Neural progenitor cell (in vitro differentiated cells): ENCODE measurements at regions not wholly inside any gene's neighbourhood (a gene's known extent, or its start where the extent isn't known, plus 50 kb on each side); places are given as distances from the start of the nearest gene placed in this dataset.

Experiments used
- DNase-seq: peaks from one replicate; pipeline ENCODE4 v3.0.0-alpha.2; 2016; ENCODE audit warnings: low spot score
- H2AFZ ChIP-seq: fragments of 200-600 bp; sonication (generic); replicated peaks from 2 replicates; pipeline ENCODE4 v1.6.1; 2016; ENCODE audit warnings: antibody characterized with exemption
- H3F3A ChIP-seq: fragments of 200-600 bp; sonication (generic); 2 replicates; pipeline ENCODE4 v1.6.1; 2016; ENCODE audit warnings: antibody characterized with exemption, low read depth
- H3K27ac ChIP-seq: fragments of 200-600 bp; sonication (generic); 2 replicates; pipeline ENCODE4 v1.5.1; 2016; ENCODE audit warnings: mild to moderate bottlenecking
- H3K27me3 ChIP-seq: fragments of 200-600 bp; sonication (generic); 2 replicates; pipeline ENCODE4 v1.6.1; 2016; ENCODE audit warnings: mild to moderate bottlenecking, moderate library complexity
- H3K36me3 ChIP-seq: fragments of 200-600 bp; sonication (generic); 2 replicates; pipeline ENCODE4 v1.5.1; 2016
- H3K4me1 ChIP-seq: fragments of 200-600 bp; sonication (generic); 2 replicates; pipeline ENCODE4 v1.6.1; 2016; ENCODE audit warnings: mixed run types
- H3K4me2 ChIP-seq: fragments of 200-600 bp; sonication (generic); 2 replicates; pipeline ENCODE4 v1.6.1; 2016
- H3K4me3 ChIP-seq: fragments of 200-600 bp; sonication (generic); 2 replicates; pipeline ENCODE4 v1.5.1; 2016
- H3K79me2 ChIP-seq: fragments of 200-600 bp; sonication (generic); 2 replicates; pipeline ENCODE4 v1.6.1; 2016; ENCODE audit warnings: low read depth
- H3K9ac ChIP-seq: fragments of 200-600 bp; sonication (generic); 2 replicates; pipeline ENCODE4 v1.6.1; 2016
- H3K9me3 ChIP-seq: fragments of 200-600 bp; sonication (generic); 2 replicates; pipeline ENCODE4 v1.5.1; 2016; ENCODE audit warnings: low read depth
- H4K20me1 ChIP-seq: fragments of 200-600 bp; sonication (generic); 2 replicates; pipeline ENCODE4 v1.6.1; 2016; ENCODE audit warnings: low read depth
- H3K27ac Mint-ChIP-seq: 3 replicates; pipeline ENCODE4 v1.8.0; 2021; ENCODE audit warnings: mixed read lengths
- H3K27me3 Mint-ChIP-seq: 2 replicates; pipeline ENCODE4 v1.8.0; 2022; ENCODE audit warnings: low read depth, mild to moderate bottlenecking, inconsistent platforms, moderate library complexity, mixed read lengths; ENCODE audit not compliant: insufficient read depth
- H3K36me3 Mint-ChIP-seq: 3 replicates; pipeline ENCODE4 v1.8.0; 2021; ENCODE audit warnings: mixed read lengths
- H3K4me1 Mint-ChIP-seq: 3 replicates; pipeline ENCODE4 v1.8.0; 2021; ENCODE audit warnings: mixed read lengths
- H3K4me3 Mint-ChIP-seq: 3 replicates; pipeline ENCODE4 v1.8.0; 2021; ENCODE audit warnings: mild to moderate bottlenecking, moderate library complexity, mixed read lengths
- H3K9me3 Mint-ChIP-seq: 3 replicates; pipeline ENCODE4 v1.8.0; 2020; ENCODE audit warnings: mixed read lengths
- CTCF ChIP-seq: fragments of 200-600 bp; sonication (generic); IDR thresholded peaks from 2 replicates; pipeline ENCODE4 v1.5.1; 2017; ENCODE audit warnings: antibody characterized with exemption, mild to moderate bottlenecking
- EZH2 ChIP-seq: fragments of 200-600 bp; sonication (generic); IDR thresholded peaks from 2 replicates; pipeline ENCODE4 v1.6.1; 2017; ENCODE audit warnings: antibody characterized with exemption, mild to moderate bottlenecking, moderate library complexity
- EZH2phosphoT487 ChIP-seq: fragments of 200-600 bp; sonication (generic); IDR thresholded peaks from 2 replicates; pipeline ENCODE4 v1.6.1; 2017; ENCODE audit warnings: antibody characterized with exemption

DNA sequence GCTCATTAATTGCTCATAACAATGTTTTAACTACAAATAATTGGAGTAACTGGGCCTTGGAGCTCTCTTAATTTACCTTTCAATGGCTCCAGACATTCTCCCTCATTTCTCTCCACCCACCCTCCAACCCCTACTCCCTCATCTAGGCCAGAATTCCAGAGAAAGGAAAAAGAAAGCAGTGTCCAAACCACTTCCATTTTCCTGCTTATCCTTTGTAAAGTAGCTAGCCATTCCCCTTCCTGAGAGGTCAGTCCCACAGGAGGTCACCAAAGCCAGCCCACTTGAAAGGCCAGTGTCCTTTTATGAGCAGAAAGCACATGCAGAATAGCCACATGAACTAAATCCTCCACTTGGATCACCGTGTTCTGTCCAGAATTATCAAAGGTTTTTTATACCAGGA is 404.8 kb upstream of the FAT3 start:
- Histone ChIP-seq H3K4me2 (no peak overlapping the region), H3K27me3 (no peaks in the 10 kb centered on the region), H3K27ac (no peak overlapping the region), H3K4me3 (no peak overlapping the region), H3F3A (no peaks in the 10 kb centered on the region), H2AFZ (peak overlapping the region; percentile 85), H3K9ac (no peak overlapping the region), H3K9me3 (no peaks in the 10 kb centered on the region), H3K36me3 (no peaks in the 10 kb centered on the region), H3K4me1 (peaks cover 7% of the 10 kb centered on the region), H4K20me1 (no peaks in the 10 kb centered on the region), H3K79me2 (no peaks in the 10 kb centered on the region)
- Mint-ChIP-seq H3K4me3 (no peak overlapping the region), H3K9me3 (no peaks in the 10 kb centered on the region), H3K27ac (no peak overlapping the region), H3K4me1 (peaks cover 12% of the 10 kb centered on the region), H3K36me3 (no peaks in the 10 kb centered on the region), H3K27me3 (no peaks in the 10 kb centered on the region)
- TF ChIP-seq EZH2 = no peak
- TF ChIP-seq EZH2phosphoT487 = no peak
- TF ChIP-seq CTCF = no peak
- peak; percentile 25 for DNase-seq

DNA sequence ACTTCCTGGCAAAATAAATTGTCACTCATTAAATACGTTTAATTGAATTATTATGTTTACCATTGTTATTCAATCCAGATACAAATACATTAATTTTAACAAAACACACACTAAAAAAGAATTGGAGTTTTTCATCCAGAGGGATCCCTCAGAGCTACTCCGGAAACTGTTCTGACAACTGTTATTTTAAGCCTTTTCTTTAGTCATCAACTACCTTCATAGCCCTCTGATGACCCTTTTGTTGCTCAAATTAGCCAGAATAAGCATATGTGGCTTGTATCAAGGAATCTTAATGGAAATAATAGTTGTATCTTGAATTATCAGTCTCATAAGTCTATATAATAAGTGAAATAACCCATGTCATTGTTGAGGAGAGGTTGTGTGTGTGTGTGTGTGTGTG is 405.4 kb upstream of the FAT3 start:
- H2AFZ ChIP-seq = peak overlapping the region; percentile 85
- no peaks in the 10 kb centered on the region for H3K36me3 ChIP-seq
- no peaks in the 10 kb centered on the region for H3K27me3 ChIP-seq
- H3K79me2 ChIP-seq = no peaks in the 10 kb centered on the region
- no peaks in the 10 kb centered on the region for H4K20me1 ChIP-seq
- Mint-ChIP-seq H3K4me3 (no peak overlapping the region), H3K27me3 (no peaks in the 10 kb centered on the region), H3K27ac (no peak overlapping the region), H3K36me3 (no peaks in the 10 kb centered on the region), H3K4me1 (peaks cover 11% of the 10 kb centered on the region), H3K9me3 (no peaks in the 10 kb centered on the region)
- no peak overlapping the region for H3K9ac ChIP-seq
- H3K9me3 ChIP-seq = no peaks in the 10 kb centered on the region
- H3F3A ChIP-seq = no peaks in the 10 kb centered on the region
- peaks cover 6% of the 10 kb centered on the region for H3K4me1 ChIP-seq
- H3K27ac ChIP-seq = no peak overlapping the region
- no peak for DNase-seq
- TF ChIP-seq EZH2phosphoT487 (no peak), CTCF (no peak), EZH2 (no peak)
- no peak overlapping the region for H3K4me3 ChIP-seq
- H3K4me2 ChIP-seq = no peak overlapping the region

- peaks cover 6% of the 10 kb centered on the region for H3K4me1 ChIP-seq
- H2AFZ ChIP-seq = no peak overlapping the region
- TF ChIP-seq CTCF = no peak
- no peak for TF ChIP-seq EZH2phosphoT487
- no peak for TF ChIP-seq EZH2
- H3K27ac ChIP-seq = no peak overlapping the region
- no peak overlapping the region for H3K4me2 ChIP-seq
- Mint-ChIP-seq H3K9me3 (no peaks in the 10 kb centered on the region), H3K27ac (no peak overlapping the region), H3K4me3 (no peak overlapping the region), H3K36me3 (no peaks in the 10 kb centered on the region), H3K27me3 (no peaks in the 10 kb centered on the region), H3K4me1 (peaks cover 11% of the 10 kb centered on the region)
- H3K79me2 ChIP-seq = no peaks in the 10 kb centered on the region
- H4K20me1 ChIP-seq = no peaks in the 10 kb centered on the region
- H3K27me3 ChIP-seq = no peaks in the 10 kb centered on the region
- H3K9me3 ChIP-seq = no peaks in the 10 kb centered on the region
- no peak overlapping the region for H3K4me3 ChIP-seq
- DNase-seq = no peak
- H3K36me3 ChIP-seq = no peaks in the 10 kb centered on the region
- H3K9ac ChIP-seq = no peak overlapping the region
- no peaks in the 10 kb centered on the region for H3F3A ChIP-seq
These were observed 406.6 kb upstream of the FAT3 start for GRCh38 chr11:91817996-91818395.

DNA sequence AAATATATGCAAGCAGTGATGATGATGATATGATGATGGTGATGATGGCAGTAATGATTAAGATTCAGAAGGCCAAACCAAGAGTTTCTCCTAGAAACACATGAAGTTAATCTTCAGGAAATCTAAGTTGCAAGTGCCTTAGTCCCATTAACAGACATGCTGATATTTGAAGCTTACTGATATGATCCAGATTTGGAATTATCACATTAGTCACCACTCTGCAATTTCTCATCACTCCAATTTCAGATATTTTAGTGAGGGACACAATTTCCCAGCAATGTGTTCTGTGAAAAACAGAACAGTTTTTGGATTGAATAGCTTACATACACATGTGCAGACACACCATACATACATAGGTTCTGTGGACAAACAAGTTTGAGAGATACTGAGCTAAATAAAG is 411.4 kb upstream of the FAT3 start:
- no peak overlapping the region for H3K4me3 ChIP-seq
- no peak overlapping the region for H3K27ac ChIP-seq
- H3K79me2 ChIP-seq = no peaks in the 10 kb centered on the region
- H3K27me3 Mint-ChIP-seq = no peaks in the 10 kb centered on the region
- no peak overlapping the region for H3K27ac Mint-ChIP-seq
- H3K4me1 ChIP-seq = no peaks in the 10 kb centered on the region
- no peak overlapping the region for H3K4me3 Mint-ChIP-seq
- no peak overlapping the region for H3K4me2 ChIP-seq
- H2AFZ ChIP-seq = no peak overlapping the region
- H3K27me3 ChIP-seq = no peaks in the 10 kb centered on the region
- no peaks in the 10 kb centered on the region for H3K9me3 ChIP-seq
- no peak for DNase-seq
- H3K36me3 Mint-ChIP-seq = no peaks in the 10 kb centered on the region
- no peaks in the 10 kb centered on the region for H3K36me3 ChIP-seq
- no peaks in the 10 kb centered on the region for H3F3A ChIP-seq
- peaks cover 2% of the 10 kb centered on the region for H3K4me1 Mint-ChIP-seq
- no peaks in the 10 kb centered on the region for H4K20me1 ChIP-seq
- TF ChIP-seq EZH2 (no peak), CTCF (no peak), EZH2phosphoT487 (no peak)
- H3K9ac ChIP-seq = no peak overlapping the region
- no peaks in the 10 kb centered on the region for H3K9me3 Mint-ChIP-seq
